ENCODE measurements at regions not wholly inside any gene's neighbourhood (a gene's known extent, or its start where the extent isn't known, plus 50 kb on each side); places are given as distances from the start of the nearest gene placed in this dataset.

- TF ChIP-seq, protein P1, sequence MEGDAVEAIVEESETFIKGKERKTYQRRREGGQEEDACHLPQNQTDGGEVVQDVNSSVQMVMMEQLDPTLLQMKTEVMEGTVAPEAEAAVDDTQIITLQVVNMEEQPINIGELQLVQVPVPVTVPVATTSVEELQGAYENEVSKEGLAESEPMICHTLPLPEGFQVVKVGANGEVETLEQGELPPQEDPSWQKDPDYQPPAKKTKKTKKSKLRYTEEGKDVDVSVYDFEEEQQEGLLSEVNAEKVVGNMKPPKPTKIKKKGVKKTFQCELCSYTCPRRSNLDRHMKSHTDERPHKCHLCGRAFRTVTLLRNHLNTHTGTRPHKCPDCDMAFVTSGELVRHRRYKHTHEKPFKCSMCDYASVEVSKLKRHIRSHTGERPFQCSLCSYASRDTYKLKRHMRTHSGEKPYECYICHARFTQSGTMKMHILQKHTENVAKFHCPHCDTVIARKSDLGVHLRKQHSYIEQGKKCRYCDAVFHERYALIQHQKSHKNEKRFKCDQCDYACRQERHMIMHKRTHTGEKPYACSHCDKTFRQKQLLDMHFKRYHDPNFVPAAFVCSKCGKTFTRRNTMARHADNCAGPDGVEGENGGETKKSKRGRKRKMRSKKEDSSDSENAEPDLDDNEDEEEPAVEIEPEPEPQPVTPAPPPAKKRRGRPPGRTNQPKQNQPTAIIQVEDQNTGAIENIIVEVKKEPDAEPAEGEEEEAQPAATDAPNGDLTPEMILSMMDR (IDR thresholded peaks at IDR 0.05), result no peak
- TF ChIP-seq REST (IDR thresholded peaks at IDR 0.05; ENCODE audit: insufficient read depth in 1 of 2, low read depth in 2 of 2, low read length in 1 of 2), result no peak
These were observed 133.3 kb downstream of the TBC1D2B start for GRCh38 chr15:77944002-77944867.

Measured in Panc1 (cell line).